HCT116 (cell line): ENCODE measurements at regions not wholly inside any gene's neighbourhood (a gene's known extent, or its start where the extent isn't known, plus 50 kb on each side); places are given as distances from the start of the nearest gene placed in this dataset.

Experiments used
- ATAC-seq: fragments of 200-7000 bp; cut with Tn5 transposase; 2 replicates; pipeline ENCODE4 v1.9.1; 2020; ENCODE audit warnings: mild to moderate bottlenecking, moderate library complexity
- BruUV-seq: library from RNA; stranded (reverse); fragments of 400-500 nt; replicated peaks from 2 replicates; lab custom pipeline; 2021; lab: Mats Ljungman, UMichigan
- CTCF ChIA-PET: fragments of 300-600 bp; sonication (Branson Sonifier 250); formaldehyde crosslinking; loops from one replicate; lab custom pipeline; 2021; ENCODE audit warnings: antibody characterized with exemption; lab: Charles Lee
- POLR2A ChIA-PET: fragments of 300-600, 350-600 bp; sonication (Branson Sonifier 250); formaldehyde crosslinking; loops from one replicate; lab custom pipeline; 2021; ENCODE audit warnings: antibody characterized with exemption; lab: Charles Lee
- RAD21 ChIA-PET, 2 experiments: fragments of 300-600 bp; sonication (Branson Sonifier 250); formaldehyde crosslinking; loops; one replicate each; lab custom pipeline; 2023; ENCODE audit warnings: low total read pairs in 2 of 2; ENCODE audit not compliant: uncharacterized antibody in 2 of 2, unreplicated experiment in 2 of 2, low non-redundant PET in 1 of 2; lab: Charles Lee
- DNase-seq: peaks from one replicate; pipeline ENCODE4 v3.0.0-alpha.2; 2010; ENCODE audit warnings: low read depth, low spot score
- H2AFZ ChIP-seq: fragments of 200-600 bp; shearing (Covaris generic), sonication (generic); 2 replicates; pipeline ENCODE4 v1.6.1; 2017; ENCODE audit warnings: low read depth, mixed run types, mixed read lengths, antibody characterized with exemption, low read length; ENCODE audit not compliant: poor library complexity, severe bottlenecking
- H3K27ac ChIP-seq: 2 replicates; pipeline ENCODE4 v1.5.1; 2012; ENCODE audit warnings: low read depth, low read length
- H3K27me3 ChIP-seq: fragments of 200-600 bp; sonication (generic); 2 replicates; pipeline ENCODE4 v1.6.1; 2016; ENCODE audit warnings: mixed run types, low read length, mixed read lengths; ENCODE audit not compliant: insufficient read depth
- H3K36me3 ChIP-seq, 2 experiments: fragments of 200-500 bp in 1 of 2; fragments of 200-600 bp in 1 of 2; sonication (Bioruptor generic) in 1 of 2; sonication (generic) in 1 of 2; 2 replicates each; pipeline versions ENCODE4 v1.5.1 to v1.6.1; 2014 to 2016; ENCODE audit warnings: low read length in 2 of 2, inconsistent platforms in 1 of 2, mixed read lengths in 1 of 2, mixed run types in 1 of 2; ENCODE audit not compliant: insufficient read depth in 2 of 2, control insufficient read depth in 1 of 2
- H3K4me1 ChIP-seq, 2 experiments: fragments of 200-600 bp in 1 of 2; sonication (generic) in 1 of 2; 2 replicates each; pipeline versions ENCODE4 v1.5.1 to v1.6.1; 2012 to 2017; ENCODE audit warnings: low read length in 2 of 2, inconsistent platforms in 1 of 2, mild to moderate bottlenecking in 1 of 2, mixed read lengths in 1 of 2, mixed run types in 1 of 2, moderate library complexity in 1 of 2; ENCODE audit not compliant: insufficient read depth in 2 of 2, control insufficient read depth in 1 of 2
- H3K4me2 ChIP-seq: fragments of 200-600 bp; sonication (generic); 2 replicates; pipeline ENCODE4 v1.6.1; 2017; ENCODE audit warnings: mixed run types, low read length, mixed read lengths
- H3K4me3 ChIP-seq, 2 experiments: fragments of 200-600 bp in 1 of 2; sonication (generic) in 1 of 2; replicated peaks in 1 of 2; 2 replicates each; pipeline ENCODE4 v1.5.1; 2011 to 2016; ENCODE audit warnings: low read length in 2 of 2, control low read depth in 1 of 2, low read depth in 1 of 2, mild to moderate bottlenecking in 1 of 2, mixed read lengths in 1 of 2, mixed run types in 1 of 2
- H3K79me2 ChIP-seq: fragments of 200-600 bp; sonication (generic); 2 replicates; pipeline ENCODE4 v1.6.1; 2017; ENCODE audit warnings: mild to moderate bottlenecking, mixed run types, low read length, moderate library complexity, mixed read lengths; ENCODE audit not compliant: insufficient read depth
- H3K9ac ChIP-seq: fragments of 200-600 bp; sonication (generic); 2 replicates; pipeline ENCODE4 v1.6.1; 2016; ENCODE audit warnings: low read length, mixed read lengths
- H3K9me2 ChIP-seq: fragments of 200-600 bp; sonication (generic), shearing (Covaris generic); 2 replicates; pipeline ENCODE4 v1.6.1; 2017; ENCODE audit warnings: mixed run types, mild to moderate bottlenecking, moderate library complexity; ENCODE audit not compliant: insufficient read depth
- H3K9me3 ChIP-seq, 2 experiments: fragments of 200-500 bp in 1 of 2; fragments of 200-600 bp in 1 of 2; sonication (Bioruptor generic) in 1 of 2; sonication (generic) in 1 of 2; 2 replicates each; pipeline ENCODE4 v1.6.1; 2014 to 2017; ENCODE audit warnings: low read length in 2 of 2, mixed read lengths in 2 of 2, inconsistent platforms in 1 of 2, low read depth in 1 of 2, mild to moderate bottlenecking in 1 of 2, mixed run types in 1 of 2, moderate library complexity in 1 of 2; ENCODE audit not compliant: control insufficient read depth in 1 of 2, insufficient read depth in 1 of 2
- H4K20me1 ChIP-seq: fragments of 200-600 bp; sonication (generic), shearing (Covaris generic); 2 replicates; pipeline ENCODE4 v1.6.1; 2017; ENCODE audit warnings: mixed run types, mild to moderate bottlenecking, moderate library complexity; ENCODE audit not compliant: insufficient read depth
- CEBPB ChIP-seq: IDR thresholded peaks from 2 replicates; pipeline ENCODE4 v1.6.1; 2012; ENCODE audit warnings: low read depth
- EGR1 ChIP-seq: IDR thresholded peaks from 2 replicates; pipeline ENCODE4 v1.6.1; 2012; ENCODE audit warnings: low read depth
- EZH2 ChIP-seq: fragments of 200-600 bp; sonication (generic); IDR thresholded peaks from 2 replicates; pipeline ENCODE4 v1.6.1; 2017; ENCODE audit warnings: antibody characterized with exemption, mixed run types
- EZH2phosphoT487 ChIP-seq: fragments of 200-600 bp; IDR thresholded peaks from 2 replicates; pipeline ENCODE4 v1.6.1; 2018; ENCODE audit warnings: antibody characterized with exemption, borderline replicate concordance
- POLR2A ChIP-seq: IDR thresholded peaks from 2 replicates; pipeline ENCODE4 v1.7.0; 2011; ENCODE audit warnings: borderline replicate concordance; ENCODE audit not compliant: insufficient read depth, insufficient read length; ENCODE audit errors: extremely low read depth
- POLR2AphosphoS5 ChIP-seq: IDR thresholded peaks from 2 replicates; pipeline ENCODE4 v1.6.1; 2011; ENCODE audit warnings: mild to moderate bottlenecking, low read depth, low read length, moderate library complexity
- SRF ChIP-seq: IDR thresholded peaks from 2 replicates; pipeline ENCODE4 v1.6.1; 2012; ENCODE audit warnings: low read depth
- YY1 ChIP-seq: IDR thresholded peaks from 2 replicates; pipeline ENCODE4 v1.6.1; 2011; ENCODE audit warnings: low read length, low read depth, moderate library complexity, mild to moderate bottlenecking; ENCODE audit not compliant: insufficient replicate concordance; ENCODE audit errors: extremely low read depth
- intact Hi-C: fragments of 100-400 bp; cut with micrococcal nuclease; formaldehyde crosslinking; loops from 2 replicates; pipeline ENCODE4 v1.10.0; 2022
- TF ChIP-seq, protein P1 (sequence below), 3 experiments: fragments of 200-600 bp in 1 of 3; sonication (generic) in 1 of 3; IDR thresholded peaks in 2 of 3; conservative IDR thresholded peaks in 1 of 3; 2 replicates each; pipeline ENCODE4 v1.5.1; 2012 to 2017; ENCODE audit warnings: low read depth in 2 of 3, low read length in 2 of 3, antibody characterized with exemption in 1 of 3, borderline replicate concordance in 1 of 3, control low read depth in 1 of 3, mild to moderate bottlenecking in 1 of 3, mixed read lengths in 1 of 3, mixed run types in 1 of 3, moderate library complexity in 1 of 3; ENCODE audit not compliant: insufficient read depth in 1 of 3
- TF ChIP-seq, protein P2 (sequence below): IDR thresholded peaks from 2 replicates; pipeline ENCODE4 v1.6.1; 2012; ENCODE audit warnings: low read depth
- TF ChIP-seq, protein P3 (sequence below): IDR thresholded peaks from 2 replicates; pipeline ENCODE4 v1.6.1; 2012

DNA sequence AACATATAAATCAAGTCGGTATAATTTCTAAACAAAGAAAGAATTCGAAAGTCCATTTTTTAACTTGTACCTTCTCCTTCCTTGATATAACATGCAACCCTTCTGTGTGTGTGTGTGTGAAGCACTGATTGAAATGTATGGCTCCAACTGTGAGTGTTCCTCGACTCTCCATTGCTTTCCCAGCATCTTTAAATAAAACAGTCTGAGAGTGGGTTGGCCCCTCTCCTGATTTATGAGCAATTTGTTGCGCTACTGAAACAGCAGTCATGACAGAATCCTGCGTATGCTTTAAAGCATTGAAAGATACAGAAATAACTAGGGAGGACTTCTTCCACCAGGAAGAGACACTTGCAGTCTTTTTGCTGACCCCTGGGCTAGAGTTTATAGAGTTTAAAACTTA is 340.0 kb upstream of the SATB1 start:
- H3K9me2 ChIP-seq = no peaks in the 10 kb centered on the region
- DNase-seq = no peak
- H3K27ac ChIP-seq = no peak overlapping the region
- H3K36me3 ChIP-seq = no peaks in the 10 kb centered on the region
- no peak for ATAC-seq
- no peaks in the 10 kb centered on the region for H3K4me1 ChIP-seq
- H3K9me3 ChIP-seq = no peaks in the 10 kb centered on the region
- H2AFZ ChIP-seq = no peak overlapping the region
- intact Hi-C loops = no loop called here
- POLR2A ChIA-PET = no interaction called here
- no peaks in the 10 kb centered on the region for H4K20me1 ChIP-seq
- CTCF ChIA-PET = no interaction called here
- TF ChIP-seq, protein P1, sequence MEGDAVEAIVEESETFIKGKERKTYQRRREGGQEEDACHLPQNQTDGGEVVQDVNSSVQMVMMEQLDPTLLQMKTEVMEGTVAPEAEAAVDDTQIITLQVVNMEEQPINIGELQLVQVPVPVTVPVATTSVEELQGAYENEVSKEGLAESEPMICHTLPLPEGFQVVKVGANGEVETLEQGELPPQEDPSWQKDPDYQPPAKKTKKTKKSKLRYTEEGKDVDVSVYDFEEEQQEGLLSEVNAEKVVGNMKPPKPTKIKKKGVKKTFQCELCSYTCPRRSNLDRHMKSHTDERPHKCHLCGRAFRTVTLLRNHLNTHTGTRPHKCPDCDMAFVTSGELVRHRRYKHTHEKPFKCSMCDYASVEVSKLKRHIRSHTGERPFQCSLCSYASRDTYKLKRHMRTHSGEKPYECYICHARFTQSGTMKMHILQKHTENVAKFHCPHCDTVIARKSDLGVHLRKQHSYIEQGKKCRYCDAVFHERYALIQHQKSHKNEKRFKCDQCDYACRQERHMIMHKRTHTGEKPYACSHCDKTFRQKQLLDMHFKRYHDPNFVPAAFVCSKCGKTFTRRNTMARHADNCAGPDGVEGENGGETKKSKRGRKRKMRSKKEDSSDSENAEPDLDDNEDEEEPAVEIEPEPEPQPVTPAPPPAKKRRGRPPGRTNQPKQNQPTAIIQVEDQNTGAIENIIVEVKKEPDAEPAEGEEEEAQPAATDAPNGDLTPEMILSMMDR (IDR thresholded peaks at IDR 0.05 in 2 of 3, conservative IDR thresholded peaks at IDR 0.05 in 1 of 3; ENCODE audit: borderline replicate concordance in 1 of 3, insufficient read depth in 1 of 3, low read depth in 2 of 3, low read length in 2 of 3) = no peak
- TF ChIP-seq EZH2 (no peak), SRF (no peak), CEBPB (no peak)
- no peak overlapping the region for H3K4me3 ChIP-seq
- H3K9ac ChIP-seq = no peak overlapping the region
- no peaks in the 10 kb centered on the region for H3K27me3 ChIP-seq
- H3K79me2 ChIP-seq = no peaks in the 10 kb centered on the region
- no TSS peak for BruUV-seq
- RAD21 ChIA-PET = no interaction called here
- no peak overlapping the region for H3K4me2 ChIP-seq

DNA sequence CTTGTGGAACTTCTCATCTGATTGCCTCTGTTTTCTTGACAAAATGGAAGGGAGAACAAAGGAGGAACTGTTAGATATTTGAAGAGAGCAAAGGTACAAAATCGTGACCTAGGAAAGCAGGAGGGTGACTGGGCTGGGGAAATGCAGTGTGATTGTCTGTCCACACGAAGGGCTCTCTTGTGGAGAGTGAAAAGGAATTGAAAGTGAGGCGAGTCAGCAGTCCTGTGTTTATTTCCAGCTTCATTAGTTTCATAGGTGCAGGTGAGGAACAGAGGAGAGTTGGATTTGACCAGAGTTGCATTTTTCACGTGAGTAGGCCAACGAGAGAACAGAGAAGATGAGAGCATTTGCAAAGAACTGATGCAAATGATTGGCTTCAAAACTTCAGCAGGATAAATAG is 336.4 kb upstream of the SATB1 start:
- Histone ChIP-seq H4K20me1 (no peaks in the 10 kb centered on the region; the same call in 1 of the 2 replicates), H2AFZ (no peak overlapping the region), H3K27me3 (no peaks in the 10 kb centered on the region), H3K9me2 (no peaks in the 10 kb centered on the region), H3K79me2 (no peaks in the 10 kb centered on the region), H3K27ac (no peak overlapping the region), H3K9me3 (no peaks in the 10 kb centered on the region), H3K36me3 (no peaks in the 10 kb centered on the region)
- RAD21 ChIA-PET = no interaction called here
- TF ChIP-seq, protein P2, sequence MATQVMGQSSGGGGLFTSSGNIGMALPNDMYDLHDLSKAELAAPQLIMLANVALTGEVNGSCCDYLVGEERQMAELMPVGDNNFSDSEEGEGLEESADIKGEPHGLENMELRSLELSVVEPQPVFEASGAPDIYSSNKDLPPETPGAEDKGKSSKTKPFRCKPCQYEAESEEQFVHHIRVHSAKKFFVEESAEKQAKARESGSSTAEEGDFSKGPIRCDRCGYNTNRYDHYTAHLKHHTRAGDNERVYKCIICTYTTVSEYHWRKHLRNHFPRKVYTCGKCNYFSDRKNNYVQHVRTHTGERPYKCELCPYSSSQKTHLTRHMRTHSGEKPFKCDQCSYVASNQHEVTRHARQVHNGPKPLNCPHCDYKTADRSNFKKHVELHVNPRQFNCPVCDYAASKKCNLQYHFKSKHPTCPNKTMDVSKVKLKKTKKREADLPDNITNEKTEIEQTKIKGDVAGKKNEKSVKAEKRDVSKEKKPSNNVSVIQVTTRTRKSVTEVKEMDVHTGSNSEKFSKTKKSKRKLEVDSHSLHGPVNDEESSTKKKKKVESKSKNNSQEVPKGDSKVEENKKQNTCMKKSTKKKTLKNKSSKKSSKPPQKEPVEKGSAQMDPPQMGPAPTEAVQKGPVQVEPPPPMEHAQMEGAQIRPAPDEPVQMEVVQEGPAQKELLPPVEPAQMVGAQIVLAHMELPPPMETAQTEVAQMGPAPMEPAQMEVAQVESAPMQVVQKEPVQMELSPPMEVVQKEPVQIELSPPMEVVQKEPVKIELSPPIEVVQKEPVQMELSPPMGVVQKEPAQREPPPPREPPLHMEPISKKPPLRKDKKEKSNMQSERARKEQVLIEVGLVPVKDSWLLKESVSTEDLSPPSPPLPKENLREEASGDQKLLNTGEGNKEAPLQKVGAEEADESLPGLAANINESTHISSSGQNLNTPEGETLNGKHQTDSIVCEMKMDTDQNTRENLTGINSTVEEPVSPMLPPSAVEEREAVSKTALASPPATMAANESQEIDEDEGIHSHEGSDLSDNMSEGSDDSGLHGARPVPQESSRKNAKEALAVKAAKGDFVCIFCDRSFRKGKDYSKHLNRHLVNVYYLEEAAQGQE = no peak
- TF ChIP-seq EZH2phosphoT487 (no peak), POLR2AphosphoS5 (no peak), EGR1 (no peak), SRF (no peak), YY1 (no peak), POLR2A (no peak), EZH2 (no peak)
- TF ChIP-seq, protein P3, sequence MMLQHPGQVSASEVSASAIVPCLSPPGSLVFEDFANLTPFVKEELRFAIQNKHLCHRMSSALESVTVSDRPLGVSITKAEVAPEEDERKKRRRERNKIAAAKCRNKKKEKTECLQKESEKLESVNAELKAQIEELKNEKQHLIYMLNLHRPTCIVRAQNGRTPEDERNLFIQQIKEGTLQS = no peak
- TF ChIP-seq, protein P1 (IDR thresholded peaks at IDR 0.05 in 2 of 3, conservative IDR thresholded peaks at IDR 0.05 in 1 of 3; ENCODE audit: borderline replicate concordance in 1 of 3, insufficient read depth in 1 of 3, low read depth in 2 of 3, low read length in 2 of 3) = no peak
- TF ChIP-seq, all 23 proteins: peak for 0
- ChIA-PET POLR2A (no interaction called here), CTCF (no interaction called here)
- no TSS peak for BruUV-seq
- no peak for ATAC-seq
- Histone ChIP-seq H3K4me1 (peaks cover 0 to 3% of the 10 kb centered on the region in 2 experiments; a peak in 1 of 4 replicates), H3K4me2 (no peak overlapping the region), H3K9ac (no peak overlapping the region), H3K4me3 (no peak overlapping the region)
- intact Hi-C loops = no loop called here
- no peak for DNase-seq
